Neural progenitor cell (in vitro differentiated cells): ENCODE measurements at regions not wholly inside any gene's neighbourhood (a gene's known extent, or its start where the extent isn't known, plus 50 kb on each side); places are given as distances from the start of the nearest gene placed in this dataset.

Experiments
- DNase-seq: peaks from one replicate; pipeline ENCODE4 v3.0.0-alpha.2; 2016; ENCODE audit warnings: low spot score
- H2AFZ ChIP-seq: fragments of 200-600 bp; sonication (generic); replicated peaks from 2 replicates; pipeline ENCODE4 v1.6.1; 2016; ENCODE audit warnings: antibody characterized with exemption
- H3F3A ChIP-seq: fragments of 200-600 bp; sonication (generic); 2 replicates; pipeline ENCODE4 v1.6.1; 2016; ENCODE audit warnings: antibody characterized with exemption, low read depth
- H3K27ac ChIP-seq: fragments of 200-600 bp; sonication (generic); 2 replicates; pipeline ENCODE4 v1.5.1; 2016; ENCODE audit warnings: mild to moderate bottlenecking
- H3K27me3 ChIP-seq: fragments of 200-600 bp; sonication (generic); 2 replicates; pipeline ENCODE4 v1.6.1; 2016; ENCODE audit warnings: mild to moderate bottlenecking, moderate library complexity
- H3K36me3 ChIP-seq: fragments of 200-600 bp; sonication (generic); 2 replicates; pipeline ENCODE4 v1.5.1; 2016
- H3K4me1 ChIP-seq: fragments of 200-600 bp; sonication (generic); 2 replicates; pipeline ENCODE4 v1.6.1; 2016; ENCODE audit warnings: mixed run types
- H3K4me2 ChIP-seq: fragments of 200-600 bp; sonication (generic); 2 replicates; pipeline ENCODE4 v1.6.1; 2016
- H3K4me3 ChIP-seq: fragments of 200-600 bp; sonication (generic); 2 replicates; pipeline ENCODE4 v1.5.1; 2016
- H3K79me2 ChIP-seq: fragments of 200-600 bp; sonication (generic); 2 replicates; pipeline ENCODE4 v1.6.1; 2016; ENCODE audit warnings: low read depth
- H3K9ac ChIP-seq: fragments of 200-600 bp; sonication (generic); 2 replicates; pipeline ENCODE4 v1.6.1; 2016
- H3K9me3 ChIP-seq: fragments of 200-600 bp; sonication (generic); 2 replicates; pipeline ENCODE4 v1.5.1; 2016; ENCODE audit warnings: low read depth
- H4K20me1 ChIP-seq: fragments of 200-600 bp; sonication (generic); 2 replicates; pipeline ENCODE4 v1.6.1; 2016; ENCODE audit warnings: low read depth
- H3K27ac Mint-ChIP-seq: 3 replicates; pipeline ENCODE4 v1.8.0; 2021; ENCODE audit warnings: mixed read lengths
- H3K27me3 Mint-ChIP-seq: 2 replicates; pipeline ENCODE4 v1.8.0; 2022; ENCODE audit warnings: low read depth, mild to moderate bottlenecking, inconsistent platforms, moderate library complexity, mixed read lengths; ENCODE audit not compliant: insufficient read depth
- H3K36me3 Mint-ChIP-seq: 3 replicates; pipeline ENCODE4 v1.8.0; 2021; ENCODE audit warnings: mixed read lengths
- H3K4me1 Mint-ChIP-seq: 3 replicates; pipeline ENCODE4 v1.8.0; 2021; ENCODE audit warnings: mixed read lengths
- H3K4me3 Mint-ChIP-seq: 3 replicates; pipeline ENCODE4 v1.8.0; 2021; ENCODE audit warnings: mild to moderate bottlenecking, moderate library complexity, mixed read lengths
- H3K9me3 Mint-ChIP-seq: 3 replicates; pipeline ENCODE4 v1.8.0; 2020; ENCODE audit warnings: mixed read lengths
- CTCF ChIP-seq: fragments of 200-600 bp; sonication (generic); IDR thresholded peaks from 2 replicates; pipeline ENCODE4 v1.5.1; 2017; ENCODE audit warnings: antibody characterized with exemption, mild to moderate bottlenecking
- EZH2 ChIP-seq: fragments of 200-600 bp; sonication (generic); IDR thresholded peaks from 2 replicates; pipeline ENCODE4 v1.6.1; 2017; ENCODE audit warnings: antibody characterized with exemption, mild to moderate bottlenecking, moderate library complexity
- EZH2phosphoT487 ChIP-seq: fragments of 200-600 bp; sonication (generic); IDR thresholded peaks from 2 replicates; pipeline ENCODE4 v1.6.1; 2017; ENCODE audit warnings: antibody characterized with exemption

DNA sequence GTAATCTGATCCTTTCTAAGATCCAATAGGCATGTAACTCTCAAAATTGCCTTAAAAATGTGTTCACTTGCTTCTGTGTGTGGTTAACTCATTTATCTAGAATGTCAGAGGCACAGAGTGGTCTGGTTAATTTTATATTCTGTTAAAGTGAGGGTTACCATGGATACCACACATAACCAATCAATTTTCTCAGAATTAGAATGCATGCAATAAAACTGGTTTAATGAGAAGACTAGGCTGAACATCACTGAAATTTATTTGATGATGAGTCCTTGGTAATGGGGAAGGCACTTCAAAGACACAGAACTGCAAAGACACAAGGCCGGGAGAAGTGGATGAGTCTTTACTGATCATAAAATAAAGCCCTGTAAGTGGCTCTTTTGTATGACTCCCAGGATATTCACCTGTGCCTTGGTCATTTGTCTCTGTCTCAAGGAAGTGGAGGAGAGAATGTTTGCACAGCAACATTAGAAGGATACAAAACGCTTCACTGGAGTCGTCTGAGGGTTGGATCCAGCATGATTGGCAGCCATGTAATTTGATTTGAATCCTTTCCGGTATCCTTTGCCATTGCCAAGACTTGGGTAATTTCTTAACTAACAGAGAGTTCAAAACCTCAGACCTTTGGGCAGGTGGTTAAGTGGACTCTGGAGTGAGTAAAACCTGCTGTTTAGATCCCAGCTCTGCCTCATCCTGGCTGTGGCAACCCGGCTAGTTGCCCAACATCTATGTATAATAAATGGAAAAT, 94.0 kb upstream of the RBPJ start:
- H3K9me3 Mint-ChIP-seq: no peaks in the 10 kb centered on the region
- Histone ChIP-seq H3K9ac (no peak overlapping the region), H3K4me3 (no peak overlapping the region), H2AFZ (no peak overlapping the region), H3K27me3 (no peaks in the 10 kb centered on the region), H3K4me1 (peaks cover 5% of the 10 kb centered on the region), H3K36me3 (no peaks in the 10 kb centered on the region), H3K79me2 (no peaks in the 10 kb centered on the region), H3F3A (no peaks in the 10 kb centered on the region), H3K9me3 (no peaks in the 10 kb centered on the region), H3K4me2 (no peak overlapping the region), H3K27ac (no peak overlapping the region), H4K20me1 (no peaks in the 10 kb centered on the region)
- H3K27me3 Mint-ChIP-seq: peaks cover 6% of the 10 kb centered on the region
- no peak overlapping the region for H3K4me3 Mint-ChIP-seq
- H3K36me3 Mint-ChIP-seq: no peaks in the 10 kb centered on the region
- DNase-seq: no peak
- peaks cover 18% of the 10 kb centered on the region for H3K4me1 Mint-ChIP-seq
- TF ChIP-seq EZH2phosphoT487 (no peak), EZH2 (no peak), CTCF (no peak)
- no peak overlapping the region for H3K27ac Mint-ChIP-seq

- no peak overlapping the region for H3K4me3 ChIP-seq
- no peak for DNase-seq
- TF ChIP-seq EZH2phosphoT487 (no peak), CTCF (no peak), EZH2 (no peak)
- H3K79me2 ChIP-seq: no peaks in the 10 kb centered on the region
- no peak overlapping the region for H3K4me3 Mint-ChIP-seq
- H3K9ac ChIP-seq: no peak overlapping the region
- H3K27ac ChIP-seq: no peak overlapping the region
- H3K9me3 Mint-ChIP-seq: no peaks in the 10 kb centered on the region
- H3K36me3 Mint-ChIP-seq: no peaks in the 10 kb centered on the region
- H3K4me1 Mint-ChIP-seq: peaks cover 18% of the 10 kb centered on the region
- no peak overlapping the region for H2AFZ ChIP-seq
- no peaks in the 10 kb centered on the region for H3K9me3 ChIP-seq
- H4K20me1 ChIP-seq: no peaks in the 10 kb centered on the region
- H3K27me3 ChIP-seq: no peaks in the 10 kb centered on the region
- H3K27me3 Mint-ChIP-seq: peaks cover 6% of the 10 kb centered on the region
- no peak overlapping the region for H3K4me2 ChIP-seq
- no peaks in the 10 kb centered on the region for H3K36me3 ChIP-seq
- no peak overlapping the region for H3K27ac Mint-ChIP-seq
- no peaks in the 10 kb centered on the region for H3F3A ChIP-seq
- peaks cover 5% of the 10 kb centered on the region for H3K4me1 ChIP-seq
These were observed 93.1 kb upstream of the RBPJ start for GRCh38 chr4:26227601-26228229.

DNA sequence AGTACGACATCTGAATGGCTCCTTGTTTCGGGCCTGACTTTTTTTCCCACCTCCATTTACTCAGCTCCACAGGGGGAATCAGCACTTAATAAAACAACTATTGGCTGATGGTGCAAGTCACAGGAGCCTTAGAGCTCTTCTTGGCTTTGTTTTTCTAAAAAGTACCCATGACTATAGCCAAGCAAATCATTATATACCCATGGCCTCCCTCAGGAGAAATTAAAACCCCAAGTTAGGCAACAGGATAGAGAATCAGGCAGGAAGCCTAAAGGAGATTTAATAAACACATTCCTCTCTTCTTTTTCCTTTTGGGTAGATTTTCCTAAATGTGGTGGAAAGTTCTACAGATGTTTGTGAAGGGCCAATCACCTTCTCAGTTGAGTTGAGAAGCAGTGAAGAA, 91.9 kb upstream of the RBPJ start:
- Histone ChIP-seq H3K27ac (no peak overlapping the region), H3K4me2 (no peak overlapping the region), H3K4me3 (no peak overlapping the region), H3K27me3 (no peaks in the 10 kb centered on the region), H2AFZ (peak overlapping the region; percentile 14), H3K79me2 (no peaks in the 10 kb centered on the region), H3K9ac (no peak overlapping the region), H3K9me3 (no peaks in the 10 kb centered on the region), H4K20me1 (no peaks in the 10 kb centered on the region), H3K36me3 (no peaks in the 10 kb centered on the region), H3F3A (no peaks in the 10 kb centered on the region), H3K4me1 (peaks cover 5% of the 10 kb centered on the region)
- no peak for TF ChIP-seq EZH2phosphoT487
- TF ChIP-seq EZH2: no peak
- no peak for TF ChIP-seq CTCF
- no peaks in the 10 kb centered on the region for H3K36me3 Mint-ChIP-seq
- no peak for DNase-seq
- H3K4me1 Mint-ChIP-seq: peaks cover 18% of the 10 kb centered on the region
- H3K4me3 Mint-ChIP-seq: no peak overlapping the region
- peaks cover 3% of the 10 kb centered on the region for H3K27me3 Mint-ChIP-seq
- no peaks in the 10 kb centered on the region for H3K9me3 Mint-ChIP-seq
- H3K27ac Mint-ChIP-seq: no peak overlapping the region
